ENCODE measurements at regions not wholly inside any gene's neighbourhood (a gene's known extent, or its start where the extent isn't known, plus 50 kb on each side); places are given as distances from the start of the nearest gene placed in this dataset.
"Not testable (repeated sequence)": the region's sequence is repeated elsewhere in the genome, so short reads cannot be mapped to it uniquely, and the experiment has no call there.

GRCh38 chr5:166860426-166860825, 1431.0 kb upstream of the WWC1 start:
- no peak for DNase-seq

- no peak for DNase-seq
These were observed 1428.9 kb upstream of the WWC1 start for GRCh38 chr5:166862581-166862980.

- DNase-seq: no peak
These were observed 1426.2 kb upstream of the WWC1 start for GRCh38 chr5:166865206-166865605.

- no peak for DNase-seq
These were observed 1411.0 kb upstream of the WWC1 start for GRCh38 chr5:166880456-166880855.

- no peak for DNase-seq
These were observed 1409.6 kb upstream of the WWC1 start for GRCh38 chr5:166881802-166882201.

- DNase-seq: no peak
These were observed 1408.4 kb upstream of the WWC1 start for GRCh38 chr5:166883016-166883415.

GRCh38 chr5:166898166-166898565, 1393.3 kb upstream of the WWC1 start:
- DNase-seq: no peak

- no peak for DNase-seq
These were observed 1392.1 kb upstream of the WWC1 start for GRCh38 chr5:166899343-166899742.

- no peak for DNase-seq
These were observed 1386.9 kb upstream of the WWC1 start for GRCh38 chr5:166904571-166904970.

GRCh38 chr5:166906991-166907713, 1384.3 kb upstream of the WWC1 start:
- DNase-seq: no peak

GRCh38 chr5:166909040-166909439, 1382.4 kb upstream of the WWC1 start:
- DNase-seq: no peak

- DNase-seq: no peak
These were observed 1381.5 kb upstream of the WWC1 start for GRCh38 chr5:166909926-166910325.

- no peak for DNase-seq
These were observed 1380.5 kb upstream of the WWC1 start for GRCh38 chr5:166910995-166911394.

GRCh38 chr5:166916021-166916420, 1375.4 kb upstream of the WWC1 start:
- DNase-seq: no peak

- no peak for DNase-seq
These were observed 1365.3 kb upstream of the WWC1 start for GRCh38 chr5:166926138-166926537.

- DNase-seq: not testable (repeated sequence)
These were observed 1364.5 kb upstream of the WWC1 start for GRCh38 chr5:166926806-166927475.

GRCh38 chr5:166936351-166936750, 1355.1 kb upstream of the WWC1 start:
- no peak for DNase-seq

GRCh38 chr5:166938071-166938470, 1353.4 kb upstream of the WWC1 start:
- no peak for DNase-seq

- no peak for DNase-seq
These were observed 1348.5 kb upstream of the WWC1 start for GRCh38 chr5:166942948-166943347.

GRCh38 chr5:166947045-166947444, 1344.4 kb upstream of the WWC1 start:
- DNase-seq: no peak

- no peak for DNase-seq
These were observed 1342.8 kb upstream of the WWC1 start for GRCh38 chr5:166948679-166949078.

- DNase-seq: no peak
These were observed 1339.4 kb upstream of the WWC1 start for GRCh38 chr5:166952048-166952447.

GRCh38 chr5:166957782-166958181, 1333.7 kb upstream of the WWC1 start:
- DNase-seq: peak; percentile 10 to 50

- no peak for DNase-seq
These were observed 1331.7 kb upstream of the WWC1 start for GRCh38 chr5:166959766-166960165.

GRCh38 chr5:166961028-166961427, 1330.4 kb upstream of the WWC1 start:
- DNase-seq: peak; percentile 3 to 6

All from NCI-H2081 (cell line).